HG03108 (cell line): ENCODE measurements at regions not wholly inside any gene's neighbourhood (a gene's known extent, or its start where the extent isn't known, plus 50 kb on each side); places are given as distances from the start of the nearest gene placed in this dataset.
"Not testable (repeated sequence)": the region's sequence is repeated elsewhere in the genome, so short reads cannot be mapped to it uniquely, and the experiment has no call there.

Source experiments
- ATAC-seq: cut with Tn5 transposase; IDR thresholded peaks from one replicate; pipeline ENCODE4 v1.9.1; 2021; ENCODE audit warnings: moderate library complexity; ENCODE audit not compliant: unreplicated experiment

GRCh38 chr2:107687073-107687472 lies 139.6 kb upstream of the RGPD4 start:
- no peak for ATAC-seq

- no peak for ATAC-seq
These were observed 138.6 kb upstream of the RGPD4 start for GRCh38 chr2:107688135-107688534.

- no peak for ATAC-seq
These were observed 133.1 kb upstream of the RGPD4 start for GRCh38 chr2:107693604-107694003.

GRCh38 chr2:107694667-107695066 lies 132.0 kb upstream of the RGPD4 start:
- no peak for ATAC-seq

- ATAC-seq = no peak
These were observed 129.3 kb upstream of the RGPD4 start for GRCh38 chr2:107697385-107697784.

GRCh38 chr2:107698861-107699260 lies 127.8 kb upstream of the RGPD4 start:
- no peak for ATAC-seq

- no peak for ATAC-seq
These were observed 126.6 kb upstream of the RGPD4 start for GRCh38 chr2:107700073-107700472.

- ATAC-seq = no peak
These were observed 114.8 kb upstream of the RGPD4 start for GRCh38 chr2:107711941-107712340.

GRCh38 chr2:107712857-107713256 lies 113.8 kb upstream of the RGPD4 start:
- no peak for ATAC-seq

GRCh38 chr2:107717661-107718060 lies 109.0 kb upstream of the RGPD4 start:
- no peak for ATAC-seq

GRCh38 chr2:107719141-107719540 lies 107.6 kb upstream of the RGPD4 start:
- ATAC-seq = no peak

- ATAC-seq = no peak
These were observed 106.9 kb upstream of the RGPD4 start for GRCh38 chr2:107719836-107720235.

- no peak for ATAC-seq
These were observed 105.5 kb upstream of the RGPD4 start for GRCh38 chr2:107721178-107721577.

- ATAC-seq = no peak
These were observed 105.1 kb upstream of the RGPD4 start for GRCh38 chr2:107721586-107721985.

GRCh38 chr2:107725824-107726223 lies 100.9 kb upstream of the RGPD4 start:
- ATAC-seq = not testable (repeated sequence)

GRCh38 chr2:107727318-107727717 lies 99.4 kb upstream of the RGPD4 start:
- no peak for ATAC-seq

GRCh38 chr2:107728586-107728985 lies 98.1 kb upstream of the RGPD4 start:
- no peak for ATAC-seq

- ATAC-seq = no peak
These were observed 97.3 kb upstream of the RGPD4 start for GRCh38 chr2:107729440-107729839.

- no peak for ATAC-seq
These were observed 95.8 kb upstream of the RGPD4 start for GRCh38 chr2:107730898-107731297.

- no peak for ATAC-seq
These were observed 95.3 kb upstream of the RGPD4 start for GRCh38 chr2:107731435-107731834.

GRCh38 chr2:107735201-107735600 lies 91.5 kb upstream of the RGPD4 start:
- ATAC-seq = no peak

- ATAC-seq = no peak
These were observed 88.9 kb upstream of the RGPD4 start for GRCh38 chr2:107737756-107738155.

- no peak for ATAC-seq
These were observed 88.4 kb upstream of the RGPD4 start for GRCh38 chr2:107738266-107738665.

GRCh38 chr2:107740300-107740699 lies 86.4 kb upstream of the RGPD4 start:
- no peak for ATAC-seq
